HG03565 (cell line): ENCODE measurements at regions not wholly inside any gene's neighbourhood (a gene's known extent, or its start where the extent isn't known, plus 50 kb on each side); places are given as distances from the start of the nearest gene placed in this dataset.

Experiments
- ATAC-seq: cut with Tn5 transposase; IDR thresholded peaks from one replicate; pipeline ENCODE4 v1.9.1; 2021; ENCODE audit warnings: mild to moderate bottlenecking, moderate library complexity; ENCODE audit not compliant: unreplicated experiment

- no peak for ATAC-seq
Measured at GRCh38 chr10:76736392-76736791, 901.2 kb downstream of the KCNMA1 start.

DNA sequence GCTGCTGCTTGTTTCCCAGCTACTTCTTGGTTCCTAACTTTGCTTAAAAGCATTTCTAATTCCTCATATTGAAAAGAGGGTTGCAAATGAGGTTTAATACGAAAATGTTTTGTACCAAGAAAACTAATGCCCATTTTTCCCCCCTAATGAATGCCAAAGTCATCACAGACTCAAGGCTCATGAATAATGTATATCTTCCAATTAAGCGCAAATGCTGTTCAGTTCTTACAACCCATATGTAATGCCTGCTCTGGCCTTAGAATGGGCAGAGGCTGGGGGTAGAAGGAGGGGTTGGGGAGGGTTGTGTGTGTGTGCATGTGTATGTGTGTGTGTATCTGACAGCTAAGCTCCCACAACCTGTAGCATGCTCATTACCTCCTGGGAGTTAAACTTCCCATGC, 901.7 kb downstream of the KCNMA1 start:
- no peak for ATAC-seq

GRCh38 chr10:76733441-76733936, 904.1 kb downstream of the KCNMA1 start:
- ATAC-seq = no peak

DNA sequence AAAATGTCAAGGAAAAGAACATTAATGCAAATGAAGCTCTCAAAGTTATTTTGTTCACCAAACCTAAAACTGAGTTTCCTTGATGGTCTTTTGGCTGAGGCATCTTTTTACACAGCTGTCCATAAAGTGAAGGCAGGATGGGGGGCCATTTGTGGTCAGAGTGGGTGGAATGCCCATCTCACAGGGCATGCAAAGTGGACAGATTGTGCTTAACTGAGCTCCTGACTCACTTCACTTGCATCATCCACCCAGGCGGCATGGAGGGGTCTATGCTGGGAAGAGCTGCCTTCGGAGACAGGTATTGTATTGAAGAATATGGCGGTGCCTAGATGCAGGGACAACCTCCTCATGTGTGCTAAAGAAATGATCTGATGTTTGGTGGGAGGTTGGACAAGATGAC, 905.3 kb downstream of the KCNMA1 start:
- no peak for ATAC-seq

- no peak for ATAC-seq
Measured at GRCh38 chr10:76729841-76730487, 907.6 kb downstream of the KCNMA1 start.

DNA sequence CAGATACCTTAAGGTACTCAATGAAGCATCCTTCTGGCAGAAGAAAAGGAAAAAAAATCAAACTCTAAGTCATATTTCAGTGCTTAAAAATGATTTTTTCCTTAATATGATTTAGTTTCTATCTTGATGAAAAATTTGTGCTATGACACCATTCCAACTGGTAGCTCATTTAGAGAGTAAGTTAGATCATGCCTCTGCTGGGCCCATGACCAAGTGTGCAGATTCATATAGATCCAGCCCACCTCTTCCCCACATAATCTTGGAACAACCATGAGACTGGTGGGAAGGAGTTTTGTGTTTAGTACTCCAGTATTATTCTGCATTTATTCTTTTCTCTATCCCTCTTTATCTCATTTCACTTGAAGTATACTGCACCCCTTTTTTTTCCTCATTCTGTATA, 908.3 kb downstream of the KCNMA1 start:
- ATAC-seq = no peak

- ATAC-seq = no peak
Measured at GRCh38 chr10:76727038-76727437, 910.6 kb downstream of the KCNMA1 start.

DNA sequence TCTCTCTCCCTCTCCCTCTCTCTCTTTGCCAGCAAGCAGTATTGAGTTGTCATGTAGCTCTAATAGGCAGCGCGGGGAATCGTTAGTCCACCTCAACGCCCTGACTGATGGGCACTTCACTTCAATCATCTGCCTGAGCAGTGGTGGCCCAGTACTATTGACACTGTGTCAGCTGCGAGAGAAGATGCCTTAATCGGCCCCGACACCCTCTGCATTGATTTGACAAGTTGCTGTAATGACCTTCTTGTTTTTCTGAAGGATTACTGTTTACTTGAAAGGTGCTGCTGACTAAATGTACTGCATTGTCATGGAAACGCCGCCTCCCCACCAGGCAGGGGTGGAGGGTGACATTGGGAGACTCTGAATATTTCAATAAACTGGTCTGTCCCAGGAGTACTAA, 913.8 kb downstream of the KCNMA1 start:
- ATAC-seq = no peak

GRCh38 chr10:76721891-76722505, 915.6 kb downstream of the KCNMA1 start:
- ATAC-seq = no peak

DNA sequence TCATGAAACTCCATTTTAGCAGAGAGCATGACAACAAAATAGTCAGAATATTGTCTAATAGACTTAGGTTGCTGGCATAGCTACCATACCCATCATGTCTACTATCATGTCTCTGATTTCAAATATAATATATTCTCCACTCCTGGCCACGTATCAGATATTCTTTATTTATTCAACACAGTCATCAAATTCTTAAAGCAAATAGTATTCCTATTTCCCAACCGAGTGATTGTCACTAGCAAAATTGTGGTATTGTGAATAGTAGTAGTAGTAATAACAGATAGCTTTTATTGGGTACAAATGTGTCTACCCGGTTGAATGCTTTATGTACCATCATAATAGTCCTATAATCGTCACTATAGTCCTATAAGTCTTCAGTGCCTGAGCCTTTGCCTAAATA, 918.6 kb downstream of the KCNMA1 start:
- ATAC-seq = no peak

DNA sequence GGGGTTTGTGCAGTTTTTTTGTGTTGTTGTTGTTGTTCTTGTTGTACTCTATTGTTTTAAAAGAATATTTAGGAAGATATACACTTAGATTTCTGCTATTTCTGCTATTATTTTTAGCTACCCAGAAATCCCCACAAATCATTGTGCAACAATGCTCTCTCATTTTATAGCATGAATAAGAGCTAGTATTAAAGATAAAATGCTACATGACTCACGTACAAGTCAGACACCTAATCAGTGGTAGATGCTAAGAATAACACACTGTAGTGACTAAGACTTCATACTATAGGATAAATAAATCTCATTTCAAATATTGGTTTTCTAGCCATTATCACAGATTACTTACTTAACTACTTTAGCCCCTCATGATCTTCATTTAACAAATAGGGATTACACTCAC, 920.5 kb downstream of the KCNMA1 start:
- ATAC-seq = no peak

- ATAC-seq = no peak
Measured at GRCh38 chr10:76711222-76711997, 926.2 kb downstream of the KCNMA1 start.

GRCh38 chr10:76700241-76700640, 937.4 kb downstream of the KCNMA1 start:
- ATAC-seq = no peak

DNA sequence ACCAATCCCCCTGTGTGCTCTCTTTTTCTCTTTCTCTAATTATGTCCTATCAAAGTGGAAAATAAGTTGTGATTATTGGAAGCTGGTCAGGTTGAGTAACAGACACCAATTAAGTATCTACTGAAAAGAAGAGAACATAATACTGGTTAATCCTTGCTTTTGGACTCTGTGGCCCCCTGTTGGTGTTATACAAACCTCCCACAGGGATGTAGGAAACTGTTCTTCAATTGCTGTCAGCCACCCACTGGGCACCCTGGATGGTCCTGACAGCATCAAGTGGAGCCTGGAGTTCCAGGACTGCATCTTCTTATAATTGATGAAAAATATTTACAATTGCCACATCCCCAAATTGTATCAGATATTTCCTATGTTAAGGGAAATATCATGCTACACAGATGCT, 939.7 kb downstream of the KCNMA1 start:
- no peak for ATAC-seq

GRCh38 chr10:76695069-76695468, 942.5 kb downstream of the KCNMA1 start:
- ATAC-seq = no peak

GRCh38 chr10:76686201-76686600, 951.4 kb downstream of the KCNMA1 start:
- no peak for ATAC-seq

GRCh38 chr10:76684968-76685367, 952.6 kb downstream of the KCNMA1 start:
- ATAC-seq = no peak

DNA sequence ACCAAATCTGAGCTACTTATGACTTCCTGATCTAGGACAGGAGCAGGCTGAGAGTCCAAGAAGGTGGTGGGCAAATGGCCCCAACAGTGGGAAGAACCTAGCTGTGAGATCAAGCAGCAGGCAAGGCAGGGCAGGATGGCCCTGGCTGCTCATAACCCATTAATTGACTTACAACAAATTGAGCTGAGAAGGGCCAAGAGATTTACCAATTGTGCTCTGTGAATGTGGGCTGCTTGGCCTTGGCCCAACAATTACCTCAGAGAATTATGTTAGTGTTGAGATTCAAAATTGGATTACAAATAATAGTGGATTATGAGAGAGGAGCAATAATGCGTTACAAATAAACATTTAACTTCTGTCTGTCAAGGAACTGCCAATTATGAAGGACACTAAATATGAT, 956.5 kb downstream of the KCNMA1 start:
- no peak for ATAC-seq

DNA sequence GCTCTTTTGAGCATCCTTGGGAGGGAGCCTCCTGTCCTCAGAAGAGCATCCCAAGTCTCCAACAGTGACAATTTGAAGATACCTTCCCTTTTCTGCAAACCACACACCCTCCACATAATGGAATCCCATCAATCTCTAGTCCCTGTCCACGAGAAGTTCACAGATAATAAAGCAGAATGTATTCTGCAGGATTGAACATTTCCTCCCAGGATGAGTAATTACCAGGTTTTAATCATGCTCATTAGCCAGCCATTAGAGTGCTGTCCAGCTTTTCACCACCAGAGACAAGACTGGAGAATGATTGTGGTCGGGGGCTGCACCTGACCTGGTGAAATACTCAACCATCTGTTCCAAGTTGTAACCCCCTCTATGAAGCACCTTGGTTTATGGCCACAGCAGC, 958.6 kb downstream of the KCNMA1 start:
- ATAC-seq = no peak

GRCh38 chr10:76675951-76676587, 961.5 kb downstream of the KCNMA1 start:
- no peak for ATAC-seq

DNA sequence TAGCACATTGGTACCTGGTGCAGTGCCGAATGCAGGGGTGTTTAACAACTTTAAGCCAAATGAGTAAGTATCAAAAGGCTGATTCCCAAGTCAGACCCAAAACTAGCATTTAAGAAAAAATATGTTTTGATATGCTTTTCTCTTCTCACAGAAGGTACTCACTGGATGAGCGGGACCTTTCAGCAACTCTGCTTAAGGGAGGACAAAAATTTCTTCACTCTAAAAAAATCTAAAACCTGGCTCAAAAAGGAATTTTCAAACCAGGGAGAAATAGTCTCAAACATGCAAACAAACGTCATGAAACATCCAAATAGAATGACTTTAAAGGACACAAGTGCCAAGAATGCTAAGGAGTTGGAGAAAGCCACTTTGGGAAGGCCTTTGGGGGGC, 962.1 kb downstream of the KCNMA1 start:
- no peak for ATAC-seq
